IMR-90 (cell line): ENCODE measurements at regions not wholly inside any gene's neighbourhood (a gene's known extent, or its start where the extent isn't known, plus 50 kb on each side); places are given as distances from the start of the nearest gene placed in this dataset.
A peak's percentile ranks its signal among the peaks of the same experiment; 100 is the strongest.

Experiments used
- ATAC-seq: fragments of 200-7000 bp; cut with Tn5 transposase; 2 replicates; pipeline ENCODE4 v1.9.1; 2020; ENCODE audit warnings: low read depth, mild to moderate bottlenecking, moderate library complexity
- BruUV-seq: library from RNA; stranded (reverse); fragments of 400-500 nt; replicated peaks from 2 replicates; lab custom pipeline; 2021; lab: Mats Ljungman, UMichigan
- CTCF ChIA-PET: fragments of 300-600 bp; formaldehyde crosslinking; extraction: SDS; loops from one replicate; lab custom pipeline; 2021; ENCODE audit warnings: antibody characterized with exemption; lab: Yijun Ruan, JAX
- POLR2A ChIA-PET: fragments of 300-600 bp; sonication (Branson Sonifier 250); formaldehyde crosslinking; loops from one replicate; lab custom pipeline; 2022; ENCODE audit warnings: antibody characterized with exemption; ENCODE audit not compliant: unreplicated experiment; lab: Charles Lee
- DNase-seq: peaks from one replicate; pipeline ENCODE4 v3.0.0; 2013
- H2AFZ ChIP-seq: replicated peaks from 2 replicates; pipeline ENCODE3; 2013; ENCODE audit warnings: low read length, mild to moderate bottlenecking; ENCODE audit not compliant: poor library complexity
- H2AK5ac ChIP-seq: 2 replicates; pipeline ENCODE4 v1.6.1; 2013; ENCODE audit warnings: low read depth, low read length, inconsistent platforms
- H2AK9ac ChIP-seq: replicated peaks from 2 replicates; pipeline ENCODE3; 2013; ENCODE audit warnings: mild to moderate bottlenecking, low read depth, low read length, moderate library complexity; ENCODE audit not compliant: poor library complexity
- H2BK120ac ChIP-seq: 2 replicates; pipeline ENCODE4 v1.6.1; 2013; ENCODE audit warnings: low read depth, low read length, inconsistent platforms
- H2BK15ac ChIP-seq: 3 replicates; pipeline ENCODE4 v1.6.1; 2013; ENCODE audit warnings: low read depth, low read length, inconsistent platforms
- H2BK20ac ChIP-seq: 2 replicates; pipeline ENCODE4 v1.6.1; 2013; ENCODE audit warnings: low read depth, mild to moderate bottlenecking, inconsistent platforms, low read length, moderate library complexity
- H2BK5ac ChIP-seq: 2 replicates; pipeline ENCODE4 v1.6.1; 2013; ENCODE audit warnings: mild to moderate bottlenecking, low read depth, low read length, inconsistent platforms; ENCODE audit not compliant: poor library complexity, severe bottlenecking
- H3K14ac ChIP-seq: replicated peaks from 2 replicates; pipeline ENCODE4 v1.6.1; 2013; ENCODE audit warnings: low read depth, low read length, inconsistent platforms
- H3K18ac ChIP-seq: 2 replicates; pipeline ENCODE4 v1.6.1; 2013; ENCODE audit warnings: low read depth, low read length, control low read depth
- H3K23ac ChIP-seq: 2 replicates; pipeline ENCODE4 v1.6.1; 2013; ENCODE audit warnings: low read depth, low read length, inconsistent platforms
- H3K27ac ChIP-seq: 2 replicates; pipeline ENCODE4 v1.5.1; 2013; ENCODE audit warnings: mild to moderate bottlenecking, control low read depth, low read length; ENCODE audit not compliant: insufficient read depth
- H3K27me3 ChIP-seq: 2 replicates; pipeline ENCODE4 v1.6.1; 2013; ENCODE audit warnings: low read length; ENCODE audit not compliant: control insufficient read depth, insufficient read depth
- H3K36me3 ChIP-seq: 2 replicates; pipeline ENCODE4 v1.6.1; 2013; ENCODE audit warnings: low read length, mixed read lengths; ENCODE audit not compliant: control insufficient read depth, insufficient read depth
- H3K4ac ChIP-seq: 2 replicates; pipeline ENCODE4 v1.6.1; 2013; ENCODE audit warnings: low read depth, low read length, inconsistent platforms
- H3K4me1 ChIP-seq: 2 replicates; pipeline ENCODE4 v1.6.1; 2013; ENCODE audit warnings: low read length, mixed read lengths; ENCODE audit not compliant: control insufficient read depth, insufficient read depth
- H3K4me2 ChIP-seq: 2 replicates; pipeline ENCODE4 v1.6.1; 2013; ENCODE audit warnings: low read depth, mild to moderate bottlenecking, control low read depth, low read length, moderate library complexity
- H3K4me3 ChIP-seq: 2 replicates; pipeline ENCODE4 v1.5.1; 2013; ENCODE audit warnings: low read depth, mild to moderate bottlenecking, control low read depth, low read length, moderate library complexity; ENCODE audit not compliant: insufficient read depth
- H3K56ac ChIP-seq: 2 replicates; pipeline ENCODE4 v1.6.1; 2013; ENCODE audit warnings: low read length, inconsistent platforms; ENCODE audit not compliant: insufficient read depth; ENCODE audit errors: extremely low read depth
- H3K79me1 ChIP-seq, 2 experiments: 2 replicates each; pipeline ENCODE4 v1.6.1; 2013; ENCODE audit warnings: low read length in 2 of 2, inconsistent platforms in 1 of 2, low read depth in 1 of 2
- H3K9ac ChIP-seq: 2 replicates; pipeline ENCODE4 v1.6.1; 2013; ENCODE audit warnings: low read depth, low read length, control low read depth
- H3K9me1 ChIP-seq: 2 replicates; pipeline ENCODE4 v1.6.1; 2013; ENCODE audit warnings: low read length, inconsistent platforms; ENCODE audit not compliant: insufficient read depth
- H3K9me3 ChIP-seq: 2 replicates; pipeline ENCODE4 v1.6.1; 2013; ENCODE audit warnings: low read length; ENCODE audit not compliant: control insufficient read depth, insufficient read depth
- H4K20me1 ChIP-seq: 2 replicates; pipeline ENCODE4 v1.6.1; 2013; ENCODE audit warnings: low read length, inconsistent platforms; ENCODE audit not compliant: insufficient read depth
- H4K5ac ChIP-seq: 2 replicates; pipeline ENCODE4 v1.6.1; 2013; ENCODE audit warnings: mild to moderate bottlenecking, low read depth, low read length, control low read depth
- H4K8ac ChIP-seq, 2 experiments: 2 replicates each; pipeline ENCODE4 v1.6.1; 2013; ENCODE audit warnings: low read depth in 2 of 2, low read length in 2 of 2, control low read depth in 1 of 2, inconsistent platforms in 1 of 2
- H4K91ac ChIP-seq: 2 replicates; pipeline ENCODE4 v1.6.1; 2013; ENCODE audit warnings: low read depth, low read length, inconsistent platforms; ENCODE audit not compliant: insufficient read depth
- RCOR1 ChIP-seq: IDR thresholded peaks from 2 replicates; pipeline ENCODE4 v1.6.1; 2012; ENCODE audit warnings: mild to moderate bottlenecking, low read length, improper control_type of control experiment; ENCODE audit not compliant: insufficient replicate concordance
- WGBS, 2 experiments: methylation state at CpG; one replicate each; pipeline versions ENCODE4 v1.1.5 to v1.1.7; 2013; ENCODE audit warnings: missing lambda C conversion rate in 2 of 2; ENCODE audit not compliant: insufficient read length in 1 of 2; ENCODE audit errors: extremely low coverage in 2 of 2; 5-methylcytosine and 5-hydroxymethylcytosine counted together
- dilution Hi-C: fragments of 300-500 bp; cut with HindIII; formaldehyde crosslinking; loops from one replicate; pipeline ENCODE4 v1.14.3; 2018; ENCODE audit warnings: low sequenced_read_pairs; ENCODE audit not compliant: unreplicated experiment
- in situ Hi-C: fragments of 300-500 bp; cut with MboI; formaldehyde crosslinking; loops from 3 replicates; pipeline ENCODE4 v1.14.3; 2019; ENCODE audit warnings: low sequenced_read_pairs, inconsistent platforms, mixed read lengths
- intact Hi-C: fragments of 100-400 bp; cut with micrococcal nuclease; formaldehyde crosslinking; loops from 2 replicates; pipeline ENCODE4 v1.10.0; 2022

- ATAC-seq (no peak), DNase-seq (peak; percentile 7)
- WGBS, 2 experiments = no CpG with 5 or more reads among the region's 14 CpGs
- Histone ChIP-seq H3K27me3 (no peaks in the 10 kb centered on the region), H3K9me1 (peaks cover 6% of the 10 kb centered on the region; the same call in 1 of the 2 replicates), H4K20me1 (peaks cover under 1% of the 10 kb centered on the region; the same call in 1 of the 2 replicates), H3K79me1 (peaks cover 37 to 41% of the 10 kb centered on the region in 2 experiments), H4K91ac (no peak overlapping the region), H2BK5ac (no peak overlapping the region), H2BK15ac (no peak overlapping the region), H3K36me3 (peaks cover 10% of the 10 kb centered on the region; the same call in 1 of the 2 replicates), H3K9ac (no peak overlapping the region), H3K27ac (no peak overlapping the region), H2AK5ac (no peak overlapping the region), H2AFZ (no peak overlapping the region), H3K18ac (no peak overlapping the region), H2BK120ac (no peak overlapping the region), H2BK20ac (no peak overlapping the region), H3K23ac (0 out of 2 replicates have a peak overlapping the region, but pooled peaks have one; percentile 4), H3K4ac (no peak overlapping the region), H3K4me2 (peak overlapping the region; percentile 22; the same call in 1 of the 2 replicates), H3K4me3 (no peak overlapping the region), H3K56ac (no peak overlapping the region), H3K14ac (0 out of 2 replicates have a peak overlapping the region, but pooled peaks have one; percentile 36), H2AK9ac (no peak overlapping the region), H3K4me1 (peaks cover 9% of the 10 kb centered on the region), H3K9me3 (no peaks in the 10 kb centered on the region), H4K5ac (no peak overlapping the region), H4K8ac (no peak overlapping the region)
- no TSS peak for BruUV-seq
- CTCF ChIA-PET = interaction anchor here (0.6 to 0.7 kb wide), 2 partner anchors 339 to 596 kb away, joined by 6 to 7 read pairs; no protein-coding TSS in a partner anchor
- POLR2A ChIA-PET = no interaction called here
- TF ChIP-seq RCOR1 = no peak
- intact Hi-C loops (no loop called here), in situ Hi-C loops (no loop called here), dilution Hi-C loops (no loop called here)
Measured at GRCh38 chr14:89576145-89576927, 159.3 kb upstream of the FOXN3 start.
